Astrocyte (in vitro differentiated cells and primary cell): ENCODE measurements at regions not wholly inside any gene's neighbourhood (a gene's known extent, or its start where the extent isn't known, plus 50 kb on each side); places are given as distances from the start of the nearest gene placed in this dataset.

Source experiments
- DNase-seq: peaks from one replicate; pipeline ENCODE4 v3.0.0-alpha.2; 2010; ENCODE audit warnings: low read depth
- FAIRE-seq: peaks from 2 replicates; lab custom pipeline; 2011; peaks lifted over from hg19 to GRCh38; lab: Jason Lieb, UNC
- H2AFZ ChIP-seq: 2 replicates; pipeline ENCODE4 v1.6.0; 2012; ENCODE audit warnings: low read depth, low read length, inconsistent platforms
- H3K27ac ChIP-seq: 2 replicates; pipeline ENCODE4 v1.5.1; 2011; ENCODE audit warnings: low read depth, low read length, inconsistent platforms
- H3K27me3 ChIP-seq: 2 replicates; pipeline ENCODE4 v1.6.0; 2011; ENCODE audit warnings: low read length, inconsistent platforms; ENCODE audit not compliant: insufficient read depth
- H3K36me3 ChIP-seq: 2 replicates; pipeline ENCODE4 v1.5.1; 2011; ENCODE audit warnings: low read length, inconsistent platforms; ENCODE audit not compliant: insufficient read depth
- H3K4me1 ChIP-seq: 2 replicates; pipeline ENCODE4 v1.5.1; 2011; ENCODE audit warnings: low read length, inconsistent platforms; ENCODE audit not compliant: insufficient read depth
- H3K4me2 ChIP-seq: 2 replicates; pipeline ENCODE4 v1.6.0; 2012; ENCODE audit warnings: low read length, inconsistent platforms
- H3K4me3 ChIP-seq: 2 replicates; pipeline ENCODE4 v1.5.1; 2011; ENCODE audit warnings: low read depth, mild to moderate bottlenecking, low read length, inconsistent platforms; ENCODE audit not compliant: insufficient read depth
- H3K79me2 ChIP-seq: 2 replicates; pipeline ENCODE4 v1.6.0; 2012; ENCODE audit warnings: mild to moderate bottlenecking, low read length, inconsistent platforms; ENCODE audit not compliant: insufficient read depth
- H3K9ac ChIP-seq: 2 replicates; pipeline ENCODE4 v1.6.0; 2012; ENCODE audit warnings: mild to moderate bottlenecking, low read length, inconsistent platforms
- H3K9me3 ChIP-seq: 2 replicates; pipeline ENCODE4 v1.5.1; 2012; ENCODE audit warnings: low read depth, mild to moderate bottlenecking, low read length, inconsistent platforms; ENCODE audit not compliant: insufficient read depth
- H4K20me1 ChIP-seq: 2 replicates; pipeline ENCODE4 v1.6.0; 2012; ENCODE audit warnings: low read length, inconsistent platforms; ENCODE audit not compliant: insufficient read depth
- H3K27ac Mint-ChIP-seq: one replicate; pipeline ENCODE4 v1.8.0; 2021; ENCODE audit warnings: mild to moderate bottlenecking, mixed read lengths; ENCODE audit not compliant: unreplicated experiment
- H3K27me3 Mint-ChIP-seq: one replicate; pipeline ENCODE4 v1.8.0; 2021; ENCODE audit warnings: low read depth, mixed read lengths; ENCODE audit not compliant: unreplicated experiment
- H3K36me3 Mint-ChIP-seq: one replicate; pipeline ENCODE4 v1.8.0; 2021; ENCODE audit warnings: low read depth, mixed read lengths; ENCODE audit not compliant: unreplicated experiment
- H3K4me1 Mint-ChIP-seq: one replicate; pipeline ENCODE4 v1.8.0; 2021; ENCODE audit warnings: low read depth, mixed read lengths; ENCODE audit not compliant: unreplicated experiment
- H3K4me3 Mint-ChIP-seq: one replicate; pipeline ENCODE4 v1.8.0; 2021; ENCODE audit warnings: mild to moderate bottlenecking, moderate library complexity, mixed read lengths; ENCODE audit not compliant: unreplicated experiment
- H3K9me3 Mint-ChIP-seq: one replicate; pipeline ENCODE4 v1.8.0; 2021; ENCODE audit warnings: mild to moderate bottlenecking, mixed read lengths; ENCODE audit not compliant: unreplicated experiment
- CTCF ChIP-seq: IDR thresholded peaks from 2 replicates; pipeline ENCODE4 v1.5.1; 2011; ENCODE audit warnings: low read depth, mild to moderate bottlenecking, inconsistent platforms, low read length, moderate library complexity; ENCODE audit not compliant: insufficient read depth
- EZH2 ChIP-seq: IDR thresholded peaks from 2 replicates; pipeline ENCODE4 v1.6.1; 2012; ENCODE audit warnings: mild to moderate bottlenecking, low read length, inconsistent platforms; ENCODE audit not compliant: insufficient read depth

- Histone ChIP-seq H3K27ac (no peak overlapping the region), H3K79me2 (no peaks in the 10 kb centered on the region), H4K20me1 (no peaks in the 10 kb centered on the region), H2AFZ (no peak overlapping the region), H3K4me2 (no peak overlapping the region), H3K36me3 (no peaks in the 10 kb centered on the region), H3K4me3 (no peak overlapping the region), H3K9me3 (no peaks in the 10 kb centered on the region), H3K27me3 (no peaks in the 10 kb centered on the region), H3K9ac (no peak overlapping the region), H3K4me1 (no peaks in the 10 kb centered on the region)
- Mint-ChIP-seq H3K27ac (no peak overlapping the region), H3K27me3 (no peaks in the 10 kb centered on the region), H3K36me3 (no peaks in the 10 kb centered on the region), H3K4me1 (peaks cover 12% of the 10 kb centered on the region), H3K4me3 (no peak overlapping the region), H3K9me3 (no peaks in the 10 kb centered on the region)
- TF ChIP-seq EZH2 = no peak
- TF ChIP-seq CTCF = no peak
- DNase-seq (no peak), FAIRE-seq (no peak)
Observed at GRCh38 chrX:127038065-127038464, 218.5 kb downstream of the PRR32 start.

GRCh38 chrX:127057891-127058619, 238.5 kb downstream of the PRR32 start:
- no peaks in the 10 kb centered on the region for H3K4me1 ChIP-seq
- H3K36me3 Mint-ChIP-seq = no peaks in the 10 kb centered on the region
- no peaks in the 10 kb centered on the region for H3K27me3 Mint-ChIP-seq
- no peak overlapping the region for H3K4me2 ChIP-seq
- H3K9me3 Mint-ChIP-seq = no peaks in the 10 kb centered on the region
- H3K4me3 ChIP-seq = no peak overlapping the region
- no peak overlapping the region for H3K9ac ChIP-seq
- H3K79me2 ChIP-seq = no peaks in the 10 kb centered on the region
- H3K27me3 ChIP-seq = no peaks in the 10 kb centered on the region
- H3K27ac ChIP-seq = no peak overlapping the region
- H3K36me3 ChIP-seq = no peaks in the 10 kb centered on the region
- peak; percentile 78 for FAIRE-seq
- no peaks in the 10 kb centered on the region for H3K4me1 Mint-ChIP-seq
- no peak overlapping the region for H3K4me3 Mint-ChIP-seq
- no peak for DNase-seq
- no peaks in the 10 kb centered on the region for H3K9me3 ChIP-seq
- no peak overlapping the region for H3K27ac Mint-ChIP-seq
- TF ChIP-seq EZH2 (no peak), CTCF (no peak)
- no peak overlapping the region for H2AFZ ChIP-seq
- H4K20me1 ChIP-seq = no peaks in the 10 kb centered on the region

- H3K4me3 Mint-ChIP-seq = no peak overlapping the region
- no peak overlapping the region for H2AFZ ChIP-seq
- H3K27ac Mint-ChIP-seq = no peak overlapping the region
- no peaks in the 10 kb centered on the region for H3K36me3 Mint-ChIP-seq
- H3K9me3 Mint-ChIP-seq = no peaks in the 10 kb centered on the region
- H3K4me2 ChIP-seq = no peak overlapping the region
- H3K4me1 Mint-ChIP-seq = no peaks in the 10 kb centered on the region
- no peaks in the 10 kb centered on the region for H3K27me3 Mint-ChIP-seq
- H3K4me1 ChIP-seq = no peaks in the 10 kb centered on the region
- no peaks in the 10 kb centered on the region for H4K20me1 ChIP-seq
- no peaks in the 10 kb centered on the region for H3K36me3 ChIP-seq
- H3K9me3 ChIP-seq = no peaks in the 10 kb centered on the region
- DNase-seq = no peak
- H3K27ac ChIP-seq = no peak overlapping the region
- no peak overlapping the region for H3K4me3 ChIP-seq
- no peak overlapping the region for H3K9ac ChIP-seq
- no peaks in the 10 kb centered on the region for H3K27me3 ChIP-seq
- TF ChIP-seq EZH2 (no peak), CTCF (no peak)
- FAIRE-seq = no peak
- H3K79me2 ChIP-seq = no peaks in the 10 kb centered on the region
Observed at GRCh38 chrX:127085939-127086338, 266.4 kb downstream of the PRR32 start.
